PC-3 (cell line): ENCODE measurements at regions not wholly inside any gene's neighbourhood (a gene's known extent, or its start where the extent isn't known, plus 50 kb on each side); places are given as distances from the start of the nearest gene placed in this dataset.
"Not testable (repeated sequence)": the region's sequence is repeated elsewhere in the genome, so short reads cannot be mapped to it uniquely, and the experiment has no call there.

ENCODE experiments used
- ATAC-seq: fragments of 200-7000 bp; cut with Tn5 transposase; 2 replicates; pipeline ENCODE4 v1.9.1; 2020; ENCODE audit warnings: mild to moderate bottlenecking, moderate library complexity
- BruUV-seq: library from RNA; stranded (reverse); fragments of 400-500 nt; replicated peaks from 2 replicates; lab custom pipeline; 2021; lab: Mats Ljungman, UMichigan
- CTCF ChIA-PET: fragments of 300-600 bp; sonication (Branson Sonifier 250); formaldehyde crosslinking; loops from one replicate; lab custom pipeline; 2022; ENCODE audit warnings: antibody characterized with exemption; lab: Charles Lee
- POLR2A ChIA-PET: fragments of 300-600 bp; sonication (Branson Sonifier 250); formaldehyde crosslinking; loops from one replicate; lab custom pipeline; 2022; ENCODE audit warnings: antibody characterized with exemption; ENCODE audit not compliant: unreplicated experiment; lab: Charles Lee
- DNase-seq: peaks from one replicate; pipeline ENCODE4 v3.0.0-alpha.2; 2015
- H2AFZ ChIP-seq: fragments of 300-600 bp; sonication (generic); 2 replicates; pipeline ENCODE4 v1.6.0; 2016; ENCODE audit warnings: antibody characterized with exemption, low read length
- H3F3A ChIP-seq: fragments of 300-600 bp; sonication (generic); one replicate; pipeline ENCODE4 v1.6.0; 2017; ENCODE audit warnings: antibody characterized with exemption, low read length, control low read depth, mild to moderate bottlenecking; ENCODE audit not compliant: unreplicated experiment
- H3K27ac ChIP-seq: fragments of 300-600 bp; sonication (generic); 2 replicates; pipeline ENCODE4 v1.5.1; 2016; ENCODE audit warnings: mild to moderate bottlenecking, low read length
- H3K27me3 ChIP-seq: fragments of 300-600 bp; sonication (generic); 2 replicates; pipeline ENCODE4 v1.6.1; 2016; ENCODE audit warnings: low read length, mixed read lengths
- H3K36me3 ChIP-seq: fragments of 300-600 bp; sonication (generic); 2 replicates; pipeline ENCODE4 v1.6.1; 2016; ENCODE audit warnings: low read depth, mixed run types, low read length, mixed read lengths
- H3K4me1 ChIP-seq: fragments of 300-600 bp; sonication (generic); 2 replicates; pipeline ENCODE4 v1.5.1; 2016; ENCODE audit warnings: low read length; ENCODE audit not compliant: insufficient read depth
- H3K4me2 ChIP-seq: fragments of 300-600 bp; sonication (generic); 2 replicates; pipeline ENCODE4 v1.6.0; 2016; ENCODE audit warnings: low read length
- H3K4me3 ChIP-seq: fragments of 300-600 bp; sonication (generic); 2 replicates; pipeline ENCODE4 v1.5.1; 2016; ENCODE audit warnings: mild to moderate bottlenecking, low read length, mixed read lengths
- H3K79me2 ChIP-seq: fragments of 300-600 bp; sonication (generic); 2 replicates; pipeline ENCODE4 v1.6.1; 2017; ENCODE audit warnings: low read length, mixed read lengths
- H3K9ac ChIP-seq: fragments of 300-600 bp; sonication (generic); 2 replicates; pipeline ENCODE4 v1.6.0; 2016; ENCODE audit warnings: mild to moderate bottlenecking, low read length
- H3K9me2 ChIP-seq: fragments of 300-600 bp; sonication (generic); replicated peaks from 2 replicates; pipeline ENCODE4 v1.6.1; 2016; ENCODE audit warnings: mixed run types, low read length, mixed read lengths
- H3K9me3 ChIP-seq: fragments of 300-600 bp; sonication (generic); 2 replicates; pipeline ENCODE4 v1.6.1; 2016; ENCODE audit warnings: low read length, mixed read lengths
- H4K20me1 ChIP-seq: fragments of 300-600 bp; sonication (generic); 2 replicates; pipeline ENCODE4 v1.6.1; 2016; ENCODE audit warnings: low read length, mixed read lengths
- intact Hi-C: fragments of 100-400 bp; cut with micrococcal nuclease; formaldehyde crosslinking; loops from 2 replicates; pipeline ENCODE4 v1.9.0; 2023

DNA sequence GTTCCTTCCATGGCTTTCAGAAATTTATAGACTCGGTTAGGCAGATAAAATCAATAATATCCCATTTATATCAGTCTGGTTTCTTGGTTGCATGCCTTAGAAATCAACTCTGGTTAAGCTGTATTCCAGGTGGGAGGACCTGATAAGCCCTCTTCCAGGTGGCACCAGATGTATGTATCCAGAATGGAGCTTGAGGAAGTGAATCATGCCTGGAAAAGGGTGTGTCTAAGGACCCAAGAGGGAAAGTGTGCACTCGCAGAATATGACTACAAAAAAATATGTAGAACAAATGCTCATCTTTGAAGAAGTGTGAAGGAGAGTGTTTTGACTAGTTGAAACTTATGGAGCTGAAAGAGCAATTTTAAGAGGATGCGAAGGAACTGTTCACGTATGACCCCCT is 184.5 kb upstream of the IRF2BP2 start:
- intact Hi-C loops, DNase-seq, POLR2A ChIA-PET, H3K9ac ChIP-seq, H3K36me3 ChIP-seq, CTCF ChIA-PET, H3K79me2 ChIP-seq, H3F3A ChIP-seq, H3K4me1 ChIP-seq, H4K20me1 ChIP-seq, H3K27ac ChIP-seq, H2AFZ ChIP-seq, H3K4me3 ChIP-seq, H3K9me2 ChIP-seq, H3K9me3 ChIP-seq, H3K27me3 ChIP-seq, BruUV-seq, H3K4me2 ChIP-seq: not testable (repeated sequence)
- peak; percentile 79 for ATAC-seq

GRCh38 chr1:234793924-234794323 is 183.9 kb upstream of the IRF2BP2 start:
- H4K20me1 ChIP-seq, BruUV-seq, H3K9ac ChIP-seq, H3K9me3 ChIP-seq, CTCF ChIA-PET, H3K4me2 ChIP-seq, H3K27ac ChIP-seq, H2AFZ ChIP-seq, H3K4me3 ChIP-seq, H3K9me2 ChIP-seq, ATAC-seq, H3K79me2 ChIP-seq, H3K4me1 ChIP-seq, intact Hi-C loops, H3K27me3 ChIP-seq, DNase-seq, H3K36me3 ChIP-seq, H3F3A ChIP-seq, POLR2A ChIA-PET: not testable (repeated sequence)

DNA sequence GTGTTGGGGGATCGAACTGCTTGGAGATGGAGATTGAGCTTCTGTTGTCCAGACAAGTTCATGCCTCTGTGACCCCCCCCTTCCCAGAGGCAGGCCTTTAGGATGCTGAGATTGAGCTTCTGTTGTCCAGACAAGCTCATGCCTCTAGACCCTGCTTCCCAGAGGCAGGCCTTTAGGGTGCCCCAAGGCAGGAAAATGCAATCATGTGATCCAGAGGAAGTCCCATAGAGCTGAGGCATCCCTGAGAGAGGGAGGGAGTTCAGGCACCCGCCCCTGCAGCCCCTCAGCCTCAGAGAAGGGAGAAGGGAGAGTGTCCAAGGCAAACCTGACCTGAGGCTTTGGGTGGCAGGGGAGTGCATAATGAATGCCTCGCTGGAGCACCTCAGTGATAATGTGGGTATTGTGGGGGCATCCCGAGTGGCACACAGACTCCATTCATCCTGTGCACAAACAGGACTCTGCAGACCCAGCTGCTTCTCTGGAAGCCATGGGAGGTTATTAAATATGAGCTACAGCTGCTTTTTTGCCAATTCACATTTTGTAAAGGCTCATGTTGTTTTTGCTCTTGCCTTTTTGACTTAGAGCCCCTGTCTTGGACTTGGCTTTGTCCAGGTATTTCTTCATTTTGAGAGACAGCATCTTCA is 182.4 kb upstream of the IRF2BP2 start:
- H3K79me2 ChIP-seq, H3K4me1 ChIP-seq, H3K9me3 ChIP-seq, POLR2A ChIA-PET, DNase-seq, H3K4me3 ChIP-seq, H4K20me1 ChIP-seq, H2AFZ ChIP-seq, H3K9me2 ChIP-seq, ATAC-seq, H3K27me3 ChIP-seq, intact Hi-C loops, H3K36me3 ChIP-seq, CTCF ChIA-PET, H3K27ac ChIP-seq, H3K9ac ChIP-seq, H3K4me2 ChIP-seq, BruUV-seq, H3F3A ChIP-seq: not testable (repeated sequence)

DNA sequence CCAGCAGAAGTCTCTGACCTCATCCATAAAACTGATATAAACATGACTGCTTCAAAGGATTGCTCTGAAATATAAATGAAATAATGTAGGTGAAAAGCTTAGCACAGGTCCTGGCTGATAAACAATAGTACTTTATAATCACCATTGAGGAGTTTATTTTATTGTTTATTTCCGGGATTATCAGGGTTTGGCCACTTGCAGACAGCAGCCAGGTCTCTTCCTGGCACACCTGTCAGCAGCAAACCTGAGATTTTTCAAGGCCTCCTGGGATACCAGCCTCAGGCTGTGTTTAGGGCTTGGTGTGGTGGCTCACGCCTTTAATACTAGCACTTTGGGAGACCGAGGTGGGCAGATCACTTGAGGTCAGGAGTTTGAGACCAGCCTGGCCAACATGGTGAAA is 181.6 kb upstream of the IRF2BP2 start:
- ATAC-seq: peak; percentile 56
- H2AFZ ChIP-seq, H3K79me2 ChIP-seq, POLR2A ChIA-PET, H3K9me3 ChIP-seq, intact Hi-C loops, H4K20me1 ChIP-seq, H3K4me2 ChIP-seq, DNase-seq, H3K4me1 ChIP-seq, H3K4me3 ChIP-seq, H3K9ac ChIP-seq, CTCF ChIA-PET, H3K9me2 ChIP-seq, H3K27ac ChIP-seq, H3F3A ChIP-seq, H3K27me3 ChIP-seq, BruUV-seq, H3K36me3 ChIP-seq: not testable (repeated sequence)

- H3K9me3 ChIP-seq, POLR2A ChIA-PET, H3K9ac ChIP-seq, ATAC-seq, H3K27ac ChIP-seq, H3K4me3 ChIP-seq, H3F3A ChIP-seq, BruUV-seq, H2AFZ ChIP-seq, H3K79me2 ChIP-seq, H3K4me1 ChIP-seq, intact Hi-C loops, H4K20me1 ChIP-seq, H3K9me2 ChIP-seq, H3K27me3 ChIP-seq, DNase-seq, H3K36me3 ChIP-seq, CTCF ChIA-PET, H3K4me2 ChIP-seq: not testable (repeated sequence)
These were observed 180.4 kb upstream of the IRF2BP2 start for GRCh38 chr1:234790333-234790732.

DNA sequence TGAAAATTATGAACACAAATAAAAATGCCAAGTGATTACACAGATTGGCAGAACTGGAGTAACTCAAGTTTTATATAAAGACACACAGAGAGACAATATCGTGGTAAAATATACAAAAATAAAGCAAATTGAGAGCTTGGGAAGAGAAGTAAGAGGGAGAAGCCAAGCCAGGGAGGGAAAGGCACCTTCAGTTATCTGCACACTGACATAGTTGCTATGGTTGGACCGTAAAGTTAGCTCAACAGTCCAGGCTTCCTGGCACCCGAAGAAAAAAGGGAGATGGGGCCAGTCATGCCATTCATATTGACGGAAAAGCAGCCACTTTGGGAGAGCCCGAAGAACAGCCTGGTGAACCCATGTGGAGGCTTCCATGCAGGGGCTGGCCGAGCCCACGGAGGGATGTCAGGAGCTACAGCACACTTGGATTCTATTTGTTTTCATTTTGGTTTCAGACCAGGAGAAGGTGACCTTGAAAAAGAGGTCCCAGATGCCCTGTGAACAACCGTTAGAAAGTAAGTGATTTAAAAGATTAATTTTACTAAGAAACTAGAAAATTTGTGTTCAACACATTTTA is 177.1 kb upstream of the IRF2BP2 start:
- H3K79me2 ChIP-seq, BruUV-seq, H3K36me3 ChIP-seq, H3K27ac ChIP-seq, DNase-seq, H4K20me1 ChIP-seq, intact Hi-C loops, H3F3A ChIP-seq, H3K4me2 ChIP-seq, POLR2A ChIA-PET, CTCF ChIA-PET, H2AFZ ChIP-seq, ATAC-seq, H3K9ac ChIP-seq, H3K9me2 ChIP-seq, H3K4me3 ChIP-seq, H3K4me1 ChIP-seq, H3K9me3 ChIP-seq: not testable (repeated sequence)
- peaks cover 12% of the 10 kb centered on the region for H3K27me3 ChIP-seq

- CTCF ChIA-PET, POLR2A ChIA-PET, H3K27ac ChIP-seq, H3K4me3 ChIP-seq, H3K9me3 ChIP-seq, H3K9ac ChIP-seq, H3K4me2 ChIP-seq, BruUV-seq, H4K20me1 ChIP-seq, ATAC-seq, H3K4me1 ChIP-seq, intact Hi-C loops, H2AFZ ChIP-seq, H3K36me3 ChIP-seq, DNase-seq, H3K79me2 ChIP-seq, H3F3A ChIP-seq, H3K9me2 ChIP-seq: not testable (repeated sequence)
- H3K27me3 ChIP-seq: peaks cover 23% of the 10 kb centered on the region
These were observed 175.9 kb upstream of the IRF2BP2 start for GRCh38 chr1:234785922-234786321.
